Stimulated activated CD8-positive, alpha-beta memory T cell treated with anti-CD3 and anti-CD28 coated beads, Interleukin-15, amount 100 ng/mL, for 24 hours (primary cell): ENCODE measurements at regions not wholly inside any gene's neighbourhood (a gene's known extent, or its start where the extent isn't known, plus 50 kb on each side); places are given as distances from the start of the nearest gene placed in this dataset.
A peak's percentile ranks its signal among the peaks of the same experiment; 100 is the strongest.
"Not testable (repeated sequence)": the region's sequence is repeated elsewhere in the genome, so short reads cannot be mapped to it uniquely, and the experiment has no call there.

Source experiments
- DNase-seq: peaks from one replicate; pipeline ENCODE4 v3.0.0-alpha.2; 2020; ENCODE audit warnings: low read depth

DNA sequence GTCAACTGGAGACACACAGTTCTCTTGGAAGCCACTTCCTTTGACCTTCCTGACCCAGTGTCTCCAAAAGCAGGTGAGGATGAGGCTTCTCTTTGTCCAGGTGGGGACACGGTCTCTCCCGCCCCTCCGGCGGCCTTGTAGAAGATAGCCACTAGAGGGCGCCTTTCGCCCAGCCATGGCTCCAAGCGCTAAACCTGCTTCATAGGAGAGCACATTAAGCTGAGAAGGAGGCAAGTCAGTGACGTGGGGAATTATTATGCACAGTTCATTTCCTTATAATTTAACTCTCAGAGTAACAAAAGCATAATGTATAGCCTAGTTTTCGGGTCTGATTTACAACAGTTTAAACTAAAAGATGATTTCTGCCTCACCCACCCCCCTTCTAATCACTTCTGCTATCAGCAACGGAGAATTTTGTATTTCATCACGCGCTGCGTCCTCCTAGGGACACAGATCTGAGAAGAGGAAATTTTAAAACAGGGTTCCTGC, 208.7 kb downstream of the ICOS start:
- DNase-seq = peak; percentile 52

DNA sequence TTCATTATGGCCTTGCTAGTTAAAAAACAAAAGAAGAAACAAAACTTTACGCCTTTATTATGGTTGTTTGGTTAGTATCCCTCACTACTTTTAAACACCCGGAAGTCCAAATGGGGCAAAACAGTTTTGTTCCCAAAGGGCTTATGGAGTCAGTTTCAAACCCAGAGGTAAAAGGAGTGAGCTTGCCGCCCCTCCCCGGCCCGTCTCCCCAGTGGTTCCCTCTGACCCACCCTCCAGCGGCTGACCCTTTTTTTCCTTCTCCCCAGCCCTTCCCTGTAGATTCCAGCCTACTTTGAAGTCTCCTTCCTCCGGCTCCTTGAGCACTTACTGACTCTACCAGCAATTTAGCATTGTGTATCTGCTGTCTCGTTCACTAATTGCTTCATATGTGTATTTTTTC, 209.2 kb downstream of the ICOS start:
- no peak for DNase-seq

DNA sequence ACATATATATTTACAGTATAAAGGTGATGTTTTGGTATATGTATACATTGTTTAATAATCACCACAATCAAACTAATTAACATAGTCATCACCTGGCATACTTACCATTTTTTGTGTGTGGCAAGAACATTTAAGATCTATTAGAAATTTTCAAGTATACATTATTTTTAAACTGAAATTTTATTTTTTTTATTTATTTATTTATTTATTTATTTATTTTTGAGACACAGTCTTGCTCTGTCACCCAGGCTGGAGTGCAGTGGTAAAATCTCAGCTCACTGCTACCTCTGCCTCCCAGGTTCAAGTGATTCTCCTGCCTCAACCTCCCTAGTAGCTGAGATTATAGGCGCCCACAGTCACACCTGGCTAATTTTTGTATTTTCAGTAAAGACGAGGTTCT, 210.5 kb downstream of the ICOS start:
- not testable (repeated sequence) for DNase-seq

DNA sequence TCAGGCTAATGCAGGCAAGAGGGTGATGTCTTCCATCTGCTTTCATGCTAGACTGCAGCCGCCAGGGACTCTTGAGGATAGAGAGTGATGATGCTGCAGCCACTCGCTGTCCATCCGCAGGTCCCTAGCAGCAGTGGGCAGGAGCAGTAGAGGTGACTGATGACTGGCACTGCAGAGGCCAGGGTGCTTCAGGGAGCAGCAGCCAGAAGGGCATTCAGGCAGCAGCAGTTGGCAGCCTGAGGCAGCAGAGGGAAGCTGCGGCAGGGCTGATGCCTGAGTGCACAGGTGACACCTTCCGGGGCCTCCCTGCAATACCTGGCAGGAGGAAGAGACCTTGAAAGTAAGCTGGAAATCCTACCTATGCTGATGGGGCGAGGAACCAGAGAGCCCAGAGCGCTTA, 214.2 kb downstream of the ICOS start:
- DNase-seq = no peak

DNA sequence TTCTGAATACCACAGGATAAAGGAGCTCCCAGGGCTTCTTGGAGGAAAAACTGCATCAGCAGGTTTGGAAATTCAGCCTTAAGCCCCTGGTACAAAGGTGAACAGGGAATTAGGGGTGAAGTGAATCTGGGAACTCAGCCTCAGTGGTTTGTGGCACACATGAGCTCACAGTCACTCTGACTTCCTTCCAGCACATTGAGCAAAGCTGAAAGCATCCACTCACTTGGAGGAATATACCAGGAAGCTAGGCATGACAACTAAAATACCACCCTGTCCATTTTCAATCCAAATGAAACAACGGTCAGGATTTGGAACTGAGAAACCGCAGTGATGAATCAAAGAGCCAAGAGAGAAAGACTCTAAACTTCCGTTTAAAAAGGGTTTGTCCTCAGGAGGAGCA, 216.1 kb downstream of the ICOS start:
- no peak for DNase-seq

DNA sequence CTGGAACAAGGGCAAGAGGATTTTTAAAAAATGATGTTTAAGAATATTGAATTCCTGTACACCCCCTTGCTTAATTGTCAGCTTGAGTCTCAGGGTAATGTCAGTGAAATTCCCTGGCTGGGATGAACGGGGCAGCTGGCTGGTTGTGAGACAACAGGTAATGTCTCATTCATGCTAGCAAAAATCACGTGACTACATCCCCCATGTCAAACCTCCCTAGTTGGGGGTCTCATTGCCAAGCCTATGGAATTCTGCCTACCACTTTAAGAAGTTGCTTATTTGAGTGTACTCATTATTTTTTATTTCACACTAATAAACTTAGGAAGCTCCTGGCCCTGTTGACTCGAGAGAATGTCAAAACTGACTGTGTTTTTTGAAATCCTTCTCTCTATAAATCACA, 218.3 kb downstream of the ICOS start:
- DNase-seq = no peak

GRCh38 chr2:204156456-204156855, 219.9 kb downstream of the ICOS start:
- DNase-seq = no peak

DNA sequence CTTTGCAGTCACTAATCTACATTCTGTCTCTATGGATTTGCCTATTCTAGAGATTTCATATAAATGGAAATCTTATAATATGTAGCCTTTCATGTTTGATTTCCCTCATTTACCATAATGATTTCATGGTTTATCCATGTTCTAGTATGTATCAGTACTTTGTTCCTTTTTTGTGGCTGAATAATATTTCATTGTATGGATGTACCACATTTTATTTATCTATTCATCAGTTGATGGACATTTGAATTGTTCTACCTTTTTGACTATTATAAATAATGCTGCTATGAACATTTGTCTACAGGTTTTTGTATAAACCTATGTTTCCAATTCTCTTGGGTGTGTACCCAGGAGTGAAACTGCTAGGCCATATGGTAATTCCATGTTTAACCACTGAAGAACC, 221.1 kb downstream of the ICOS start:
- DNase-seq = no peak

DNA sequence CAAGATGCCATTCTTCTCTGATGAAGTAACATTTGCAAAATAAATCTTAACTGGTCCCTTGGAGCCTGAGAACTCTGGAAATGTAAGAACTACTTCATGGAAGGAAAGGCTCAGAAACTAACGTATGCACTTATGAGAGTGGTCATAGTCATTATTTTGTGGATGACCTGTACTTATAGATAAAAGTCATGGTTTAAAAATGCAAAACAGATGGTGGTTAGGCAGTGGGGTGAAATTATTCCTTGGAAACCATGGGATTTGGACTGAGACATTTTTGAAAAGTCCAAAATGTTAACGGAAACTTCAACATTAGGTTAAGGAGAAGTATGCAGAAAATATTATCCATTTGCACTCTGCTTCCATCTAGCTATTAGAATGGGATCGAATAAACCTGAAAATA, 223.0 kb downstream of the ICOS start:
- no peak for DNase-seq

GRCh38 chr2:204160989-204161388, 224.4 kb downstream of the ICOS start:
- DNase-seq = no peak

DNA sequence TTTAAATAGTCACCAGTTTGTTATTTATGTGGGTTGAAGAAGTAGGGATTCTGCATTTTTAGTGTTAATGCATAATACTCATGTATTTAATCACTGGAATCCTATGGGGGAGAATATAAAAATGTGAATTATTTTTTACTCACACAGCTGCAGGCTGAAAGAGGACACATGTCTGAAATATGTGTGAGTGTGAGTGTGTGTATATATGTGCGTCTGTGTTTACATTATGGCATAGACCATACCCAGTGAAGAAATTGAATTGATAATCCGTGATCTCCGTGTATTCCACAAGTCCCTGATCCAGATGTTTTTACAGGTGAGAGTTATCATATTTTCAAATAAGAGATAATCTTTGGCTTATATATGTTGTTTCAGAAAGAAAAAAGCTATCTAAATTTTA, 225.3 kb downstream of the ICOS start:
- no peak for DNase-seq

DNA sequence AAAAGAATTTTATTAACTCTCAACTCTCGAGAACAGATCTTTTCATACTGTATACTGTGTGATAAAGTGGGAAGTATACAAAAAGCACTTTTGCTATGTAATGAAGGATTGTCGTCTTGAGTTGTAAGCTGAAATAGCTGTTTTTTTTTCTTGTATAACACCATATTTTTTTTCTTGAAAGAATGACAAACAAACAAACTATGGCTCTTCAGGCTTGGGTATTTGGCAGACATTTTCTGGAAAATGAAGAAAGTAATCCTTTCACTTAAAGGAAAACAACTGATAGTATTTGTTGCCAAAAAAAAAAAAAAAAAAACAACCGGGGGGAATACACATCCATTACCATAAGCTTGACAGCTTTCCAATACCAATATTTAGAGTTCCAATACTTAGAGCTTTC, 230.4 kb downstream of the ICOS start:
- DNase-seq = no peak

GRCh38 chr2:204167670-204168069, 231.1 kb downstream of the ICOS start:
- DNase-seq = not testable (repeated sequence)

DNA sequence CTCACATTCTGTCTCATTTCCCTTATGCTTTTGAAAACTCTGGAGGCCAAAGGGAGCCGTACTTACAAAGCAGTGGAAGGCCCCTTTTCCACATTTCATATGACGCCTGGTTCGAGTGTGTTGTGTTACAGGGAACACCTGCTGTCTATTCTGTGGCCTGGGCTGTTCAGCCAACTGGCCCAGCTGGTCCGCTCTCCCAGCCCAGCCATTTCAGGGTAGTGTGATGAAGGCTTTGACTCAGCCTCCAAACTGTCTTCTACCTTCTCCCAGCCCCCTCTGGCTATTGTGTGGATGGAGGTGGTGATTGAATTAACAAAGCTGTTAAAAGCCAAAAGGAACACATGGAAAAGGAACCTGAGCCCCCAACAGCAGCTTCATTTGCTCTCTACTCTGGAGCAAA, 233.8 kb downstream of the ICOS start:
- no peak for DNase-seq

DNA sequence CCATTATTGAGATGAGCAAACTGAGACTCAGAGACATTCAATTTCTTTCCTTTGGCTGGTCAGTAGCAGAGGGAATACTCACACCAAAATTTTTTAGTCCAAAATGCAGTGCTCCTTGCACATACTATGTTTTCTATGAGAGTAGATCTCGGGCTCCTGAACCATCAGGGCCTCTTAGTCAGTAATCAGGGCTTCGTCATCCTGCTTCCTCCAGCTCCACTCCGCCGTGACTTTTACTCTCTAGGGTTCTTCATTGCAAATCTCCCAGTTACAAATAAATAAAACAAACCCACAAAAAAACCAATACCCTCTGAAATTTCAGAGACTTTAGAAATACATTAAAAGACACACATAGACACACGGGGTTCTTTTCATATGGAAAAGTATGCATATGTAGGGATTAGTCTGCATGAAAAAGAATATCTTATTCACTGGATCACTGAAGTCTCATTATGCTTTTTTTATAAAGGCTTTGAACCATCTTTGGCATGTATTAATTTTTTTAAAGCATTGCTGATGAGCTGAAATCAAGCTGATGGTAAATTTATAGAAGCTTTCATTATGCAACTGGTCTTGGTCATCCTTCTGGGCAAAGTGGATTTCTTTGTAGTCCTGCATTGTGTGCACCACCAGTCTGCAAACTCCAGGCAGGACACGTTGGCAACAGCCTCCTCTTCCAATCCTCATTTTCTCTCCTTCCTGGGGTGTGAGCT, 235.0 kb downstream of the ICOS start:
- DNase-seq = no peak

- DNase-seq = no peak
These were observed 235.6 kb downstream of the ICOS start for GRCh38 chr2:204172145-204172600.

DNA sequence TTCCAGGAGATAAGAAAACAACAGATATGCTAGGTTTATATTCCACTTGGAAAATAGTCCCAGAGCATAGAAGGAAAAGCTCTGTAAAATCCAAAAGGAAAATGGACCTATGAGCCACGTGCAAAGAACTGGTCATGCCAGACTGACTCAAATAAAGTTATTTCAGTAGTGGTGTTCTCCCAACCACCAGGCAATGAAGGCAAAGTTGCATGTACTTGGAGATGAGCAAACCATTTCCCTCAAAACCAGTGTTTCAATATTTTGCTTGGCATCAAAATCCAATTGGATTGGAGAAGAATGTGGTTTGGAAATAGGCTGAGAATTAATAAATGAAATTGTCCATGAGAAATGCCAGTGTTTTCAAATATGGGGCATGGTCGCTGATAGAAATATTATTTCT, 237.5 kb downstream of the ICOS start:
- DNase-seq = no peak

DNA sequence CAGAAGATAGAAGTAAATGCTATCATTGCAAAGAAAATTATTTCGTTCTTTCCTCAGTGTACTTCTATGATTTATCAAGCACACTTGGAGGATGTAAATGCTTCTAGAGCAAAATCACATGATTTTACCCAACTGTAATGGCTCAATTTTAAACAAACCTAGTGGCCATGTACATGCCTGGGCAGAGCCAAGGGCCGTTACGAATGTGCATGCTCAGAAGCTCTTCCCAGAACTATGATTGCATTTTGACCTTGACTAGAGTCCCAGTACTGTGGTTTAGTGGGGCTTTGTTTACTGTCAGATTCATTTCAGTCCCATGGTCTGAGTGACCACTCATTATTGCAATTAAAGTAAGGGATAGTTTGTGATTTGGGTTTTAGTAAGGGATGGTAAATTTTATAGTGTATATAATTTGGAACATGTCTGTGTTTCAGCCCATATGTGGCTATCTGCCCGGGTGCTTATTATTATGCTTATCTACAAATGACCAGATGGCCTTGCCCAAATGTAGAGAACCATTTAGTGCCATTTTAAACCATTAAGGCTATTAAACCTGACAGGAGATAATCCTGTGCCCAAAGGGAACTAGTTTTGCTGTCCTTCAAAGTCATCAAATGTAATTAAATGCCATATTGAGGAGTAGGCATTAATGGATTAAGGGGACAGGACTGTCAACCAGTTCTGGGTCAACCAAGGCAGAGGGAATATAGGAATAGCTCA, 239.1 kb downstream of the ICOS start:
- DNase-seq = no peak

DNA sequence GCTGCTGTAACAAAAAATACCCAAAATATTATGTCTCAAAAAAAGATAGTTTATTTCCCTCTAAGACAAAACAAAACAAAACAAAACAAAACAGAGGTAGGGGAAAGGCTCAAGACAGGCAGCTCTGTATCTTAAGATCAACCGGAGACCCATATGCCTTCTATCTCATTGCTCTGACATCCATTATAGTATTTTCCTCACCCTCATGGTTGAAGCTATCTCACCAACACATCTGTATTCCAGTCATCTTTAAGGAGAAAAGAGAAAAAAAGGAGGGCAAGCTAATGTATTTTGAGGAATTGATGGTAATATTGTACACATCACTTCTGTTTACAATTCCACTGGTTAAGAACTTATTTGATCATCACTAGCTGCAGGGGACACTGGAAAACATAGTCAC, 239.7 kb downstream of the ICOS start:
- no peak for DNase-seq

DNA sequence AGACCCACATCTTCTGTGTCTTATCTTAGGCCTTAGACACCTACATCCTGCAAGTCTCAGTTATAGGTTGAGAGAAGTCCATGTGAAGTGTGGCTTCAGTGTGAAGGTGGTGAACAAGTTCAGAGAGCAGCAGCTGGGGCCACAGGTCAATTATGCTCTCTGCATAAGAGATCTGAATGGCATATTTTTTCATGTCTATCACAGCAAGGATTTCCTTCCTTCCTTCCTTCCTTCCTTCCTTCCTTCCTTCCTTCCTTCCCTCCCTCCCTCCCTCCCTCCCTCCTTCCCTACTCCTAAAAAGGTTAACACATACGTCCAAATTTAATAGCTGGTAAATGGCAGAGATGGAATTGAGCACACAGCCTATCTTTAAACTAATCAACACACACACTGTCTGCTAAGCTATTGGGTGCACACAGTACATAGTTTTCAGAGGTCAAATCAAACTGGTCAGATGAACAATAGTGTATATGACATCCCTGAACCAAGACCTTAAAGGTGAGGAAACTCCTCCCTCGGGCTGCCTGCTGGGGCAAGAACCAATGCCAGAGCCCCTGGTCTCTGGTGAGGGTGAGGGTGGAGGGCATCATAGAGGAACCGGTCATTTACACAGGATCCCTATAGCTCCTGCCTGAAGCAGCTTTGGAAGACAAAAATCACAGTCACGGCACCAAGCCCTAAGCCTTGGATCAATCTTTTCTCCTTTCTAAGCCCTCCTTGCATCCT, 240.9 kb downstream of the ICOS start:
- DNase-seq = no peak

DNA sequence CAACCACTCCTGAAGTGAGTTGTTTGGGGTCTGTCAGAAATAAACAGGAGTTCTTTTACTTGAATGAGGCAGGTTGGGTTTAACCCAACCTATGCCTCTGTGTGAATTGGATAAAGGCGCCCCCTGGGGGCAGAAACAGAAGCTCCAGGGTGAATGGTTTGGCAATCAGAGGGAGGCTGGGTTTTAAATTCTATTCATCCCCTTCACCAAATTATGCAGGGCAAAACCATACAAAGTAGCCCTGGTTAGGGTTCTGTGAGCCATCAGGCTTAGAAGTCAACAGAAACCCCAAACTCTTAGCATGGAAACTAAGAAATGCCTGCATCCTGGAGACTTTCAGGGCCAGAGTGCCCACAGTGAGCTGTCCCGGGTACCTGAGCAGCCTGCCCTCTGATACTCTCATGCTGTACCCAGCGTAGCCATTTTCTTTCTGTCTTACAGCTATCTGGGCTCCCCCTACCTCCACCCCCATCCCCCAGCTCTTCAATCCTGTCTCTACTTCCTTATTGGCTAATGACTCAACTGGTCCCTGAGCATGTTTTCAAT, 241.5 kb downstream of the ICOS start:
- DNase-seq = peak; percentile 45

DNA sequence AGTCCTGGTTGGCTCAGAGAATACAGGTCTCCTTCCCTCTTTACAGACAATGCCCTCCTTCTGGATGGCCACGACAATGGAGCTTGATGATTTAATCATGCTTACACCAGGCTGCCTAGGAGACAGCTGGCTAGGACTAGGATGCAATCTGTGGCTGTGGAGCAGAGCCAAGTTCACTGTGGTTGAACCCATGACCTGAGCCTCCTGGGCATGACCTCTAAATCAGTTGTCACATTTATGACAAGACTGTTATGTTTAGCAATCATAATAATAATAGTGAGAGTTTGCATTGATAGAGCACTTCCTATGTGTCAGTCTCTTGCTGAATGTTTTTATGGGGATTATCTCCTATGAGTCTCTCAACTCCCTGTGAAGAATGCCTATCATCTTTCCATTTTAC, 244.1 kb downstream of the ICOS start:
- no peak for DNase-seq

DNA sequence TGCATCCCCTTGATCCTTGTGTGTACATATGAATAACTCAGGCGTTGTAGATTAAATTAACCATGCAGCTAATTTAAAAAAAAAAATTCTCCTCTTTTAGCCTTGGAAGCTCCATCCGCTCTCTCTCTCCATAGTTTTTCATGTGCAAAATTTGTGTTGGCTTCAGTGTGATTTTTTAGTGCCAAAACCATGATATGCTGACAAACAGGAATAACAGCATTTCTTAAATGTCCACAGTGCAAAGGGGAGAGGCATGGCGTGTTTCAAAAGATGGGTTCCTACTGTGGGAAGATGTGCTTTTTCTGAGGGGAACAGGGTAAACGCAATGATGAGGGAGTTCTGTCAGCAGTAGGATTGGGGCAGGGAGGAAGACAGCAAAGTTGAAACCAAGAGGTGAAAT, 247.0 kb downstream of the ICOS start:
- no peak for DNase-seq
